GM12891 (cell line): ENCODE measurements at regions not wholly inside any gene's neighbourhood (a gene's known extent, or its start where the extent isn't known, plus 50 kb on each side); places are given as distances from the start of the nearest gene placed in this dataset.

ENCODE experiments used
- DNase-seq: peaks from one replicate; pipeline ENCODE4 v3.0.0; 2011; ENCODE audit warnings: low spot score; ENCODE audit not compliant: insufficient read length
- FAIRE-seq: peaks from 2 replicates; lab custom pipeline; 2011; peaks lifted over from hg19 to GRCh38; lab: Jason Lieb, UNC
- PAX5 ChIP-seq: IDR thresholded peaks from 2 replicates; pipeline ENCODE4 v1.6.1; 2011; ENCODE audit warnings: low read length, moderate library complexity, mild to moderate bottlenecking; ENCODE audit not compliant: insufficient read depth, severe bottlenecking
- POLR2A ChIP-seq: IDR thresholded peaks from 2 replicates; pipeline ENCODE4 v1.6.1; 2011; ENCODE audit warnings: low read depth, low read length, control low read depth
- POLR2AphosphoS5 ChIP-seq: IDR thresholded peaks from 2 replicates; pipeline ENCODE4 v1.6.1; 2011; ENCODE audit warnings: low read depth, low read length, control low read depth
- POU2F2 ChIP-seq: IDR thresholded peaks from 2 replicates; pipeline ENCODE4 v1.6.1; 2011; ENCODE audit warnings: low read depth, mild to moderate bottlenecking, control low read depth, low read length, moderate library complexity
- SPI1 ChIP-seq: IDR thresholded peaks from 2 replicates; pipeline ENCODE4 v1.6.1; 2011; ENCODE audit warnings: low read depth, low read length, control low read depth
- TAF1 ChIP-seq: IDR thresholded peaks from 2 replicates; pipeline ENCODE4 v1.6.1; 2011; ENCODE audit warnings: low read depth, low read length, control low read depth

- TF ChIP-seq POLR2AphosphoS5 (no peak), PAX5 (no peak), POU2F2 (no peak), TAF1 (no peak), POLR2A (no peak), SPI1 (no peak)
- FAIRE-seq (no peak), DNase-seq (no peak)
These were observed 299.3 kb upstream of the PITRM1 start for GRCh38 chr10:3471927-3472286.

GRCh38 chr10:3471472-3471871, 298.9 kb upstream of the PITRM1 start:
- no peak for FAIRE-seq

GRCh38 chr10:3470191-3470590, 297.6 kb upstream of the PITRM1 start:
- no peak for TF ChIP-seq POU2F2
- no peak for TF ChIP-seq POLR2A
- TF ChIP-seq PAX5: no peak
- no peak for TF ChIP-seq SPI1
- no peak for TF ChIP-seq POLR2AphosphoS5
- TF ChIP-seq TAF1: no peak
- FAIRE-seq: no peak
- DNase-seq: no peak

More at GRCh38 chr10:3471472-3471871, 298.9 kb upstream of the PITRM1 start:
- no peak for DNase-seq
- no peak for TF ChIP-seq SPI1
- TF ChIP-seq POLR2A: no peak
- TF ChIP-seq POU2F2: no peak
- no peak for TF ChIP-seq PAX5
- no peak for TF ChIP-seq TAF1
- no peak for TF ChIP-seq POLR2AphosphoS5

- DNase-seq (no peak), FAIRE-seq (peak; percentile 28)
- no peak for TF ChIP-seq TAF1
- TF ChIP-seq SPI1: no peak
- no peak for TF ChIP-seq PAX5
- no peak for TF ChIP-seq POLR2AphosphoS5
- no peak for TF ChIP-seq POLR2A
- TF ChIP-seq POU2F2: no peak
These were observed 297.0 kb upstream of the PITRM1 start for GRCh38 chr10:3469639-3470020.

- DNase-seq: no peak
- FAIRE-seq: no peak
- TF ChIP-seq TAF1 (no peak), POLR2A (no peak), PAX5 (no peak), POLR2AphosphoS5 (no peak), SPI1 (no peak), POU2F2 (no peak)
These were observed 296.5 kb upstream of the PITRM1 start for GRCh38 chr10:3468919-3469638.

DNA sequence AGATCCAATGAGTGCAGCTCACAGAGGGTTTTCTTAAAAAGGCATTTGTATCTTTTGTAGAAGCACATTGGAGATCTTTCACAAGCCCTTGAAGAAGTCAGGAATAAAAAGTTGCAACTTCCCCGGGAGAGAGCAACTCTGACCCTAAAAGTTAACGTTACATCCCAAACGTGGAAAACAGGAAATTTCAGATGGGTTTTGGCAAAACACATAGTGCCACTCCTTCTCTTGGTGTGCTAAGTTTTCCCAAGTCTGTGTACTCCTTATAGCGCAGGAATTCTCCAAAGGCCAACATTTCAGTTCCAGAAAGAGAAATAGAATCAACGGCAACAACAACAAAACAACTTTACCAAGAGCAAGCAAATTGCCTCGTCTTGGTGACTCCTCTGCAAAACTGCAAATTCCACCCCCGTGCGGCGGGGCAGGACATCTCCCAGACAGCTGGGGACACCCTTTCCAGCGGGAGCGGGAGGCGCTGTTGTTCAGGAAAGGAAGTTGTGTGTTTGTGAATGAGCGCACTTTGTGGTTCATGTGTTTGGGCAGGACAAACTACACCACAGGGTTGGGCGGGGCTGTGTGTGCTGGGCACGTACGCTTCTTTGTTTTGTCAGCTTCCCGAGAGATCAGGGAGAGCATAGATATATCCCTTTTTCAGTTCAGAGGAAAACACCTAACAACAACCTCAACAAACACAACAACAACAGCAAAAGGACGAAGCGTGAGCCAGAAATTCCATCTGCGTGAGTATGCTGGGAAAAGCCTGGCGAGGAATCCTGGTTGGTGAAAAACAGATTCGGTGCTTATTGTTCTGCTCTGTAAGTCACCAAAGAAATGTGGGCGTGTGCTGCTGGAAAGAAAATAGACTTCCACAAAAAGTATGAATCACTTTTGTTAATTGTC, 294.7 kb upstream of the PITRM1 start:
- no peak for TF ChIP-seq TAF1
- no peak for FAIRE-seq

DNA sequence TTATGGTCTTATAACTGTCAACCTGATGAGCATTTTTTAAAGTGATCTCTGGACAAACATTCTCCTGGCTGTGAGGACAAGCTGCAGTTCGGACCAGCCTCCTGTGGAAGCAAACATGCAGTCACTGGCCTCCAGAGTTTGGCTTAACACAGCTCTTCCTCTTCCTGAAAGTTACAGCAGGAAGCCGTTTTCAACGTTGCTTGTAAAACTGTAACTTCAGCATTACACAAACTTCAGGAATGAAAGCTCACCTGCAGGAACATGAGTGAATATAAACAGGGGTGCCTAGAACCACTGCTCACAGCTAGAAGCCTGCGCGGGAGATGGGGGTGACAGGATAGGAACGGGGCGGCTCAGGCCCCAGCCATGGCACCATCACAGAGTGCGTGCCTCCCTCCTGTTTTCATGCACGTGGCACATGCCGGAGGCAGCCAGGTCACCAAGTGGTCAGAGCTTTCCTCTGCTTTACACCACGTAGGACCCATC, 292.9 kb upstream of the PITRM1 start:
- no peak for DNase-seq
- no peak for FAIRE-seq
- TF ChIP-seq POLR2AphosphoS5 (no peak), PAX5 (no peak), POU2F2 (no peak)

More for the DNA sequence above, 294.7 kb upstream of the PITRM1 start:
- no peak for DNase-seq

DNA sequence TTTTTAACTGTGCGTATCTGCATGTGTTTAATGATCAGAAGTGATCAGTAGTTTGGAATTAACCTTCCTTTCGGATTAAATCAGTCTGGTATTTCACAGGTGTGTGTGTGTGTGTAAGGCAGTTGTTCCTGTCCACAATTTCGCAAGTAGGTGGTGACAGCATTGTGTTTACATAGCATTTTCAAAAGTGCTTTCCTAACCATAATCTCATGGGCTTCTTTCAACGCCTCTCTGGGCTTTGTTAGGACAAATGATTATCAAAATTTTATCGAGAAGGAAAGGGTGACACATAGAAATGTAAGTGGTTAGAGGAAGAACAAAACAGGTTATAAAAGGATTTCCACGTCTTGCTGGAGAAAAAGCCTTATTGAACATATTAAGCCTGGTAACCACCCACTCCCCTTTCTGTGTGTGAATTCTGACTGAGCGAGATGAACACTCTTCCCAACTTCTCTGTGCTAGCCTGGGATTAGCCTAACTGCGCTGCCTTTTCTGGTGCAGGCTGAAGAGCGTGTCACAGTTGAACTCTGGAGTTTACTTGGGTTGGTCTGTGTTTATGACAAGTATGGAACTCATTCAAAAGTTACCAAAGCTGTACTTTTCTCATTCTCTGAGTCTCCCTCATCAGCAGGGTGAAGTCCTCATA, 292.3 kb upstream of the PITRM1 start:
- DNase-seq (no peak), FAIRE-seq (no peak)
- TF ChIP-seq POU2F2 (no peak), POLR2A (no peak), POLR2AphosphoS5 (no peak), SPI1 (no peak), PAX5 (no peak), TAF1 (no peak)
